Mesenchymal stem cell (in vitro differentiated cells and primary cell): ENCODE measurements at regions not wholly inside any gene's neighbourhood (a gene's known extent, or its start where the extent isn't known, plus 50 kb on each side); places are given as distances from the start of the nearest gene placed in this dataset.

Experiments
- DNase-seq: peaks from one replicate; pipeline ENCODE4 v3.0.0-alpha.2; 2013
- H2AFZ ChIP-seq: one replicate; pipeline ENCODE4 v1.6.1; 2013; ENCODE audit warnings: low read depth, mild to moderate bottlenecking, control low read depth, inconsistent platforms, low read length, moderate library complexity
- H2AK5ac ChIP-seq: 2 replicates; pipeline ENCODE4 v1.6.1; 2013; ENCODE audit warnings: low read length, moderate library complexity, mild to moderate bottlenecking, inconsistent platforms; ENCODE audit not compliant: severe bottlenecking
- H2BK120ac ChIP-seq: one replicate; pipeline ENCODE4 v1.6.1; 2013; ENCODE audit warnings: low read depth, mild to moderate bottlenecking, inconsistent platforms, low read length, moderate library complexity
- H2BK12ac ChIP-seq, 2 experiments: one replicate each; pipeline ENCODE4 v1.6.1; 2013; ENCODE audit warnings: inconsistent platforms in 2 of 2, low read length in 2 of 2, mild to moderate bottlenecking in 2 of 2, moderate library complexity in 2 of 2, control low read depth in 1 of 2
- H2BK15ac ChIP-seq: one replicate; pipeline ENCODE4 v1.6.1; 2013; ENCODE audit warnings: mild to moderate bottlenecking, low read depth, inconsistent platforms; ENCODE audit not compliant: poor library complexity, severe bottlenecking
- H2BK5ac ChIP-seq: 2 replicates; pipeline ENCODE4 v1.6.1; 2013; ENCODE audit warnings: low read depth, mild to moderate bottlenecking, low read length, control low read depth, inconsistent platforms; ENCODE audit not compliant: poor library complexity, severe bottlenecking
- H3K14ac ChIP-seq, 2 experiments: one replicate each; pipeline ENCODE4 v1.6.1; 2013; ENCODE audit warnings: inconsistent platforms in 2 of 2, low read length in 2 of 2, control low read depth in 1 of 2, mild to moderate bottlenecking in 1 of 2, moderate library complexity in 1 of 2
- H3K18ac ChIP-seq, 2 experiments: one replicate each; pipeline ENCODE4 v1.6.1; 2013; ENCODE audit warnings: inconsistent platforms in 2 of 2, low read length in 2 of 2, control low read depth in 1 of 2, low read depth in 1 of 2, mild to moderate bottlenecking in 1 of 2
- H3K23ac ChIP-seq, 2 experiments: one replicate each; pipeline ENCODE4 v1.6.1; 2013; ENCODE audit warnings: inconsistent platforms in 2 of 2, low read length in 2 of 2, mild to moderate bottlenecking in 2 of 2, moderate library complexity in 2 of 2, control low read depth in 1 of 2
- H3K27ac ChIP-seq: 2 replicates; pipeline ENCODE4 v1.5.1; 2013; ENCODE audit warnings: mild to moderate bottlenecking, moderate library complexity, low read length, control low read depth, inconsistent platforms; ENCODE audit not compliant: poor library complexity, severe bottlenecking
- H3K27me3 ChIP-seq, 2 experiments: 2 replicates each; pipeline versions ENCODE4 v1.6.1 to v1.7.0; 2013; ENCODE audit warnings: low read length in 2 of 2, mild to moderate bottlenecking in 2 of 2, moderate library complexity in 2 of 2, control low read depth in 1 of 2, inconsistent platforms in 1 of 2; ENCODE audit not compliant: control insufficient read depth in 1 of 2, insufficient read depth in 1 of 2
- H3K36me3 ChIP-seq, 2 experiments: 2 replicates each; pipeline versions ENCODE4 v1.6.1 to v1.7.0; 2013; ENCODE audit warnings: low read length in 2 of 2, control low read depth in 1 of 2, inconsistent platforms in 1 of 2, low read depth in 1 of 2, mild to moderate bottlenecking in 1 of 2; ENCODE audit not compliant: insufficient read depth in 2 of 2, control insufficient read depth in 1 of 2
- H3K4ac ChIP-seq, 2 experiments: one replicate each; pipeline ENCODE4 v1.6.1; 2013; ENCODE audit warnings: inconsistent platforms in 2 of 2, low read length in 2 of 2, mild to moderate bottlenecking in 2 of 2, moderate library complexity in 2 of 2, control low read depth in 1 of 2, low read depth in 1 of 2
- H3K4me1 ChIP-seq: 2 replicates; pipeline ENCODE4 v1.6.1; 2013; ENCODE audit warnings: low read depth, low read length, control low read depth; ENCODE audit not compliant: control insufficient read depth, insufficient read depth
- H3K4me2 ChIP-seq: 2 replicates; pipeline ENCODE4 v1.6.1; 2013; ENCODE audit warnings: low read length, mild to moderate bottlenecking, inconsistent platforms; ENCODE audit not compliant: poor library complexity, severe bottlenecking
- H3K4me3 ChIP-seq, 2 experiments: 2 replicates each; pipeline versions ENCODE4 v1.5.1 to v1.7.0; 2013; ENCODE audit warnings: low read length in 2 of 2, mild to moderate bottlenecking in 2 of 2, control low read depth in 1 of 2, low read depth in 1 of 2; ENCODE audit not compliant: insufficient read depth in 1 of 2
- H3K79me1 ChIP-seq: replicated peaks from 2 replicates; pipeline ENCODE4 v1.6.1; 2013; ENCODE audit warnings: mild to moderate bottlenecking, control low read depth, low read length, inconsistent platforms; ENCODE audit not compliant: poor library complexity, severe bottlenecking
- H3K9ac ChIP-seq: 2 replicates; pipeline ENCODE4 v1.7.0; 2013; ENCODE audit warnings: mild to moderate bottlenecking, low read length, moderate library complexity
- H3K9me3 ChIP-seq: 2 replicates; pipeline ENCODE4 v1.7.0; 2013; ENCODE audit warnings: mild to moderate bottlenecking, low read length; ENCODE audit not compliant: control insufficient read depth
- H4K8ac ChIP-seq: one replicate; pipeline ENCODE4 v1.6.1; 2013; ENCODE audit warnings: inconsistent platforms, mild to moderate bottlenecking, low read length, moderate library complexity
- H4K91ac ChIP-seq: one replicate; pipeline ENCODE4 v1.6.1; 2013; ENCODE audit warnings: mild to moderate bottlenecking, low read length, inconsistent platforms
- WGBS: methylation state at CpG from one replicate; pipeline ENCODE4 v1.1.7; 2013; ENCODE audit warnings: mixed read lengths; 5-methylcytosine and 5-hydroxymethylcytosine counted together

- H2BK12ac ChIP-seq = no peak overlapping the region
- no peak overlapping the region for H3K4me3 ChIP-seq
- H3K9me3 ChIP-seq = no peaks in the 10 kb centered on the region
- H3K9ac ChIP-seq = no peak overlapping the region
- no peak overlapping the region for H3K23ac ChIP-seq
- H4K91ac ChIP-seq = no peak overlapping the region
- peaks cover 39% of the 10 kb centered on the region for H3K4me1 ChIP-seq
- no peaks in the 10 kb centered on the region for H3K27me3 ChIP-seq
- H3K18ac ChIP-seq = no peak overlapping the region
- no peak for DNase-seq
- H2BK5ac ChIP-seq = no peak overlapping the region
- no peak overlapping the region for H3K14ac ChIP-seq
- H4K8ac ChIP-seq = no peak overlapping the region
- peaks cover 16% of the 10 kb centered on the region for H3K79me1 ChIP-seq
- H2AFZ ChIP-seq = no peak overlapping the region
- no peak overlapping the region for H3K4ac ChIP-seq
- no peak overlapping the region for H2BK15ac ChIP-seq
- WGBS = 93% methylated on average over 9 of the region's 9 CpGs
- no peak overlapping the region for H2BK120ac ChIP-seq
- no peak overlapping the region for H3K4me2 ChIP-seq
- no peak overlapping the region for H2AK5ac ChIP-seq
- peaks cover 0 to 12% of the 10 kb centered on the region in 2 experiments for H3K36me3 ChIP-seq
- no peak overlapping the region for H3K27ac ChIP-seq
These were observed 185.6 kb upstream of the CIBAR2 start for GRCh38 chr16:85297881-85298280.

GRCh38 chr16:85300406-85300968 is 188.2 kb upstream of the CIBAR2 start:
- H4K91ac ChIP-seq = peak overlapping the region; percentile 97
- 41% methylated on average over 20 of the region's 20 CpGs for WGBS
- H2AK5ac ChIP-seq = no peak overlapping the region
- H2BK120ac ChIP-seq = peak overlapping the region; percentile 95
- H3K4me2 ChIP-seq = no peak overlapping the region
- H2BK12ac ChIP-seq = peak overlapping the region; percentile 96
- peak overlapping the region; percentile 2 for H3K27ac ChIP-seq
- peak; percentile 82 for DNase-seq
- peak overlapping the region; percentile 52 to 89 for H3K4ac ChIP-seq
- H2BK5ac ChIP-seq = no peak overlapping the region
- no peaks in the 10 kb centered on the region for H3K9me3 ChIP-seq
- H3K4me3 ChIP-seq = no peak overlapping the region
- peak overlapping the region; percentile 78 to 95 for H3K18ac ChIP-seq
- no peak overlapping the region for H3K23ac ChIP-seq
- H3K9ac ChIP-seq = no peak overlapping the region
- H3K27me3 ChIP-seq = no peaks in the 10 kb centered on the region
- H4K8ac ChIP-seq = peak overlapping the region; percentile 9
- H2BK15ac ChIP-seq = peak overlapping the region; percentile 49
- H3K79me1 ChIP-seq = peaks cover 22% of the 10 kb centered on the region
- peaks cover 38% of the 10 kb centered on the region for H3K4me1 ChIP-seq
- H3K14ac ChIP-seq = peak overlapping the region in 1 of 2 experiments; percentile 76
- H2AFZ ChIP-seq = no peak overlapping the region
- H3K36me3 ChIP-seq = peaks cover 0 to 8% of the 10 kb centered on the region in 2 experiments

GRCh38 chr16:85301231-85301630 is 189.0 kb upstream of the CIBAR2 start:
- WGBS = 90% methylated on average over 6 of the region's 6 CpGs
- H3K4me3 ChIP-seq = no peak overlapping the region

GRCh38 chr16:85302018-85302847 is 190.0 kb upstream of the CIBAR2 start:
- Histone ChIP-seq H2BK15ac (no peak overlapping the region), H3K27me3 (no peaks in the 10 kb centered on the region), H3K36me3 (peaks cover 0 to 4% of the 10 kb centered on the region in 2 experiments), H3K18ac (peak overlapping the region; percentile 78 to 82), H3K4me1 (peaks cover 44% of the 10 kb centered on the region), H2AFZ (no peak overlapping the region), H3K9me3 (no peaks in the 10 kb centered on the region), H2AK5ac (peak overlapping the region; percentile 61), H3K9ac (no peak overlapping the region), H2BK5ac (no peak overlapping the region), H4K91ac (peak overlapping the region; percentile 44), H3K4me2 (peak overlapping the region; percentile 28), H4K8ac (peak overlapping the region; percentile 66), H3K27ac (peak overlapping the region; percentile 13), H3K23ac (peak overlapping the region in 1 of 2 experiments; percentile 29), H3K4ac (peak overlapping the region; percentile 72 to 89), H2BK120ac (peak overlapping the region; percentile 65), H3K4me3 (no peak overlapping the region), H3K79me1 (peaks cover 24% of the 10 kb centered on the region), H2BK12ac (peak overlapping the region; percentile 69 to 96), H3K14ac (peak overlapping the region in 1 of 2 experiments; percentile 92)
- DNase-seq = peak; percentile 90
- WGBS = 13% methylated on average over 23 of the region's 24 CpGs

More at GRCh38 chr16:85301231-85301630, 189.0 kb upstream of the CIBAR2 start:
- Histone ChIP-seq H3K79me1 (peaks cover 22% of the 10 kb centered on the region), H3K36me3 (peaks cover 0 to 4% of the 10 kb centered on the region in 2 experiments), H2AK5ac (peak overlapping the region; percentile 61), H2BK12ac (peak overlapping the region; percentile 96), H3K9ac (no peak overlapping the region), H2BK120ac (peak overlapping the region; percentile 95), H4K91ac (peak overlapping the region; percentile 97), H3K9me3 (no peaks in the 10 kb centered on the region), H3K14ac (no peak overlapping the region), H3K27ac (no peak overlapping the region), H3K18ac (peak overlapping the region; percentile 78 to 95), H3K23ac (no peak overlapping the region), H2AFZ (no peak overlapping the region), H2BK5ac (no peak overlapping the region), H3K4me2 (no peak overlapping the region), H4K8ac (peak overlapping the region; percentile 66), H2BK15ac (peak overlapping the region; percentile 78), H3K27me3 (no peaks in the 10 kb centered on the region), H3K4me1 (peaks cover 40% of the 10 kb centered on the region), H3K4ac (peak overlapping the region; percentile 72 to 89)
- DNase-seq = no peak
